ENCODE measurements at regions not wholly inside any gene's neighbourhood (a gene's known extent, or its start where the extent isn't known, plus 50 kb on each side); places are given as distances from the start of the nearest gene placed in this dataset.

DNA sequence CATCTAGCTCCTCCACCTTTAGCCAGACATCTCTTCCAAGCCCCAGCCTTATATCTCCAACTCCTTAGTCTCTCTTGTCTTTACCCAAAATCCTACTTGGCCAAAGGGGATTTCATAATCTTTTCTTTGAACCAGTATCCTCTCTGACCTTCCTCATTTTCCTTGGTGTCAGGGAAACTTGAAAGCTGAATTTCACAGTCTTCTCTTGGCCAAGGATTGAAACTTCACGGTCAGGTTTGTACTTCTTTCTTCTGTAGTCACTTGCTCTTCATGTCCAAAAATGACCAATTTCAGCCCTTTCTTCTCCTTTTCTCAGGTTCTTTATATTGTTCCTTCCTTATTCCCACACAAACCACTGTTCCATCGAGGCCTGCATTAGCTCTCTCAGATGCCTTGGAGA is 473.7 kb upstream of the KLF4 start:
- no peaks in the 10 kb centered on the region for H3K4me1 ChIP-seq (ENCODE audit: control insufficient read depth in 2 of 2, insufficient read depth in 2 of 2, low read length in 2 of 2)
- H3K27ac ChIP-seq (ENCODE audit: low read depth in 1 of 2, low read length in 1 of 2) = no peak overlapping the region
- WGBS = 67% methylated on average over 2 of the region's 2 CpGs
- DNase-seq (ENCODE audit: low read depth in 6 of 9, low spot score in 9 of 9) = no peak
- no peaks in the 10 kb centered on the region for H3K9me3 ChIP-seq (ENCODE audit: control insufficient read depth in 2 of 2, insufficient read depth in 1 of 2, low read length in 1 of 2)
- no peak overlapping the region for H3K4me3 ChIP-seq (ENCODE audit: low read length in 2 of 2)
- no peaks in the 10 kb centered on the region for H3K36me3 ChIP-seq (ENCODE audit: control insufficient read depth in 2 of 2, insufficient read depth in 2 of 2, low read length in 1 of 2)
- H3K27me3 ChIP-seq (ENCODE audit: control insufficient read depth in 2 of 2, insufficient read depth in 1 of 2, low read length in 1 of 2) = no peaks in the 10 kb centered on the region

DNA sequence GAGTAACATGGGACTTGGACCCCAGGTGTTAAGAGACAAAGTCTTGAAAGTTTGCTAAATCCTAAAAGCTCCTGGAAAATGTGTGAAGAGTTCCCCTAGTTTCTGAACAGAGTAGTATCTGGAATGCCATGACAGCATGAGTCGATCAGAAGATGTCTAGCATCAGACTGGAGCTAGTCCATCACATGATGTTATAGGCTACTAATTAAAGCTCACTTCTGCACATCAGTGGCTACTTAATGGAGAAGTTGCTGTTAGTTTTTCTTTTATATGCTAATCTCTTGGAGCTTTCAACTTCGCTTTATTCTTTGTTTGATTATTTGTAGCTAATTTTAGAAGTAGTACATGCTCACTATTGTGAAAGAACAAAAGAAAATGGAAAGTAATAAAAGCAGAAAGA is 471.3 kb upstream of the KLF4 start:
- Histone ChIP-seq H3K27ac (ENCODE audit: low read depth in 1 of 2, low read length in 1 of 2) (no peak overlapping the region), H3K9me3 (ENCODE audit: control insufficient read depth in 2 of 2, insufficient read depth in 1 of 2, low read length in 1 of 2) (no peaks in the 10 kb centered on the region), H3K27me3 (ENCODE audit: control insufficient read depth in 2 of 2, insufficient read depth in 1 of 2, low read length in 1 of 2) (no peaks in the 10 kb centered on the region), H3K36me3 (ENCODE audit: control insufficient read depth in 2 of 2, insufficient read depth in 2 of 2, low read length in 1 of 2) (no peaks in the 10 kb centered on the region), H3K4me1 (ENCODE audit: control insufficient read depth in 2 of 2, insufficient read depth in 2 of 2, low read length in 2 of 2) (no peaks in the 10 kb centered on the region), H3K4me3 (ENCODE audit: low read length in 2 of 2) (no peak overlapping the region)
- no peak for DNase-seq (ENCODE audit: low read depth in 6 of 9, low spot score in 9 of 9)
- 89% methylated on average over 2 of the region's 2 CpGs for WGBS

GRCh38 chr9:107954312-107954711 is 464.7 kb upstream of the KLF4 start:
- no peaks in the 10 kb centered on the region for H3K4me1 ChIP-seq (ENCODE audit: control insufficient read depth in 2 of 2, insufficient read depth in 2 of 2, low read length in 2 of 2)
- no peaks in the 10 kb centered on the region for H3K27me3 ChIP-seq (ENCODE audit: control insufficient read depth in 2 of 2, insufficient read depth in 1 of 2, low read length in 1 of 2)
- no peak overlapping the region for H3K27ac ChIP-seq (ENCODE audit: low read depth in 1 of 2, low read length in 1 of 2)
- H3K4me3 ChIP-seq (ENCODE audit: low read length in 2 of 2) = no peak overlapping the region
- H3K36me3 ChIP-seq (ENCODE audit: control insufficient read depth in 2 of 2, insufficient read depth in 2 of 2, low read length in 1 of 2) = no peaks in the 10 kb centered on the region
- no peaks in the 10 kb centered on the region for H3K9me3 ChIP-seq (ENCODE audit: control insufficient read depth in 2 of 2, insufficient read depth in 1 of 2, low read length in 1 of 2)
- no peak for DNase-seq (ENCODE audit: low read depth in 6 of 9, low spot score in 9 of 9)
- WGBS = 94% methylated on average over 6 of the region's 6 CpGs

DNA sequence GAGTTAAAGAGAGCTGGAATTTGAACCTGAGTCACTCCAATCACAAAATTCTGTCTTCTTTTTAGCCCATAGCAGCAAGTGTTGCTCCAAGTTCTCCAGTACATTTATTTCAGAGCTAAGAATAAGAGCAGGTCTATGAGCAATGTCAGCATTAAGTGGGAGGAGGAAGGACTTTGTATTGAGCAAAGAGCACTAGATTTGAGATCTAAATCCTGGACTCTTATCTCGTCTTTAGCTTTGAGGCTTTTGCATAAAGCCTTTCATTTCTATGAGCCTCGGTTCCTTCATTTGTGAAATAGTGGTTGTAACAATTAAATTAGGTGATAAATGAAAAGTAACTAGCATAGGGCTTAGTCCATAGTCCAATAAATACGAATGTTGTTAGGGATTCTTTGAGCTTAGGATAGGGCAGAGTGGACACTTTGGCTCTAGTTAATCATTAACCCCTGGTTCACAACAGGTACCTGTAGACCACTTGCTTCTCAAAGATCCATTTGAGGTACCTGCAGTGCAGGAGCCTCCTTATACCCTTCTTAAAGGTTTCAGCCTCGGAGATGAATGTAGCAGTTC is 464.1 kb upstream of the KLF4 start:
- Histone ChIP-seq H3K36me3 (ENCODE audit: control insufficient read depth in 2 of 2, insufficient read depth in 2 of 2, low read length in 1 of 2) (no peaks in the 10 kb centered on the region), H3K4me1 (ENCODE audit: control insufficient read depth in 2 of 2, insufficient read depth in 2 of 2, low read length in 2 of 2) (no peaks in the 10 kb centered on the region), H3K4me3 (ENCODE audit: low read length in 2 of 2) (no peak overlapping the region), H3K9me3 (ENCODE audit: control insufficient read depth in 2 of 2, insufficient read depth in 1 of 2, low read length in 1 of 2) (no peaks in the 10 kb centered on the region), H3K27me3 (ENCODE audit: control insufficient read depth in 2 of 2, insufficient read depth in 1 of 2, low read length in 1 of 2) (no peaks in the 10 kb centered on the region), H3K27ac (ENCODE audit: low read depth in 1 of 2, low read length in 1 of 2) (no peak overlapping the region)
- 88% methylated on average over 4 of the region's 4 CpGs for WGBS
- no peak for DNase-seq (ENCODE audit: low read depth in 6 of 9, low spot score in 9 of 9)

- Histone ChIP-seq H3K9me3 (ENCODE audit: control insufficient read depth in 2 of 2, insufficient read depth in 1 of 2, low read length in 1 of 2) (no peaks in the 10 kb centered on the region), H3K27me3 (ENCODE audit: control insufficient read depth in 2 of 2, insufficient read depth in 1 of 2, low read length in 1 of 2) (no peaks in the 10 kb centered on the region), H3K36me3 (ENCODE audit: control insufficient read depth in 2 of 2, insufficient read depth in 2 of 2, low read length in 1 of 2) (no peaks in the 10 kb centered on the region), H3K4me1 (ENCODE audit: control insufficient read depth in 2 of 2, insufficient read depth in 2 of 2, low read length in 2 of 2) (no peaks in the 10 kb centered on the region), H3K4me3 (ENCODE audit: low read length in 2 of 2) (no peak overlapping the region), H3K27ac (ENCODE audit: low read depth in 1 of 2, low read length in 1 of 2) (no peak overlapping the region)
- no peak for DNase-seq (ENCODE audit: low read depth in 6 of 9, low spot score in 9 of 9)
- 94% methylated on average over 1 of the region's 1 CpG for WGBS
These were observed 463.2 kb upstream of the KLF4 start for GRCh38 chr9:107952773-107953172.

GRCh38 chr9:107951511-107951910 is 461.9 kb upstream of the KLF4 start:
- H3K36me3 ChIP-seq (ENCODE audit: control insufficient read depth in 2 of 2, insufficient read depth in 2 of 2, low read length in 1 of 2) = no peaks in the 10 kb centered on the region
- no peaks in the 10 kb centered on the region for H3K4me1 ChIP-seq (ENCODE audit: control insufficient read depth in 2 of 2, insufficient read depth in 2 of 2, low read length in 2 of 2)
- H3K4me3 ChIP-seq (ENCODE audit: low read length in 2 of 2) = no peak overlapping the region
- H3K9me3 ChIP-seq (ENCODE audit: control insufficient read depth in 2 of 2, insufficient read depth in 1 of 2, low read length in 1 of 2) = no peaks in the 10 kb centered on the region
- WGBS = 94% methylated on average over 2 of the region's 2 CpGs
- DNase-seq (ENCODE audit: low read depth in 6 of 9, low spot score in 9 of 9) = no peak
- H3K27me3 ChIP-seq (ENCODE audit: control insufficient read depth in 2 of 2, insufficient read depth in 1 of 2, low read length in 1 of 2) = no peaks in the 10 kb centered on the region
- no peak overlapping the region for H3K27ac ChIP-seq (ENCODE audit: low read depth in 1 of 2, low read length in 1 of 2)

DNA sequence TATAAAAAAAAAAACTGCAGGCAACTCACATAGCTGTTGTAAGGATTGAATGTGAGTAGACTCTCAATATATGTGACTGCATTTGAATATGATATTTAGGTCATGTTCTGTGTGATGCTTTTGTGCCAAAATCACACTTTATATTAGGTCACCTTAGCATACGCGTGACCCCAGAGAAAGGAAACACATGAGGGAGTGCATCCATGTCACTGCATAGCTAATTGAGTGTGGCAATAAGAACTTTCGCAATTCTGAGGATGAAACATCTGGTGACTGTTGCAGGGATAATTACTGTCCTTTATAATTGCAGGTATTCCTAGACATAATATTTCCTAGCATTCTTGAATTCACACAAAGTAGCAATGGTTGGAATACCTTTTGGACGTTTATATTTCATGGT is 459.5 kb upstream of the KLF4 start:
- 86% methylated on average over 4 of the region's 4 CpGs for WGBS
- Histone ChIP-seq H3K4me1 (ENCODE audit: control insufficient read depth in 2 of 2, insufficient read depth in 2 of 2, low read length in 2 of 2) (no peaks in the 10 kb centered on the region), H3K9me3 (ENCODE audit: control insufficient read depth in 2 of 2, insufficient read depth in 1 of 2, low read length in 1 of 2) (no peaks in the 10 kb centered on the region), H3K27me3 (ENCODE audit: control insufficient read depth in 2 of 2, insufficient read depth in 1 of 2, low read length in 1 of 2) (no peaks in the 10 kb centered on the region), H3K4me3 (ENCODE audit: low read length in 2 of 2) (no peak overlapping the region), H3K27ac (ENCODE audit: low read depth in 1 of 2, low read length in 1 of 2) (no peak overlapping the region), H3K36me3 (ENCODE audit: control insufficient read depth in 2 of 2, insufficient read depth in 2 of 2, low read length in 1 of 2) (no peaks in the 10 kb centered on the region)
- DNase-seq (ENCODE audit: low read depth in 6 of 9, low spot score in 9 of 9) = no peak

GRCh38 chr9:107948601-107949000 is 459.0 kb upstream of the KLF4 start:
- Histone ChIP-seq H3K4me3 (ENCODE audit: low read length in 2 of 2) (no peak overlapping the region), H3K9me3 (ENCODE audit: control insufficient read depth in 2 of 2, insufficient read depth in 1 of 2, low read length in 1 of 2) (no peaks in the 10 kb centered on the region), H3K27me3 (ENCODE audit: control insufficient read depth in 2 of 2, insufficient read depth in 1 of 2, low read length in 1 of 2) (no peaks in the 10 kb centered on the region), H3K4me1 (ENCODE audit: control insufficient read depth in 2 of 2, insufficient read depth in 2 of 2, low read length in 2 of 2) (no peaks in the 10 kb centered on the region), H3K36me3 (ENCODE audit: control insufficient read depth in 2 of 2, insufficient read depth in 2 of 2, low read length in 1 of 2) (no peaks in the 10 kb centered on the region), H3K27ac (ENCODE audit: low read depth in 1 of 2, low read length in 1 of 2) (no peak overlapping the region)
- no peak for DNase-seq (ENCODE audit: low read depth in 6 of 9, low spot score in 9 of 9)
- WGBS = 96% methylated on average over 2 of the region's 2 CpGs

DNA sequence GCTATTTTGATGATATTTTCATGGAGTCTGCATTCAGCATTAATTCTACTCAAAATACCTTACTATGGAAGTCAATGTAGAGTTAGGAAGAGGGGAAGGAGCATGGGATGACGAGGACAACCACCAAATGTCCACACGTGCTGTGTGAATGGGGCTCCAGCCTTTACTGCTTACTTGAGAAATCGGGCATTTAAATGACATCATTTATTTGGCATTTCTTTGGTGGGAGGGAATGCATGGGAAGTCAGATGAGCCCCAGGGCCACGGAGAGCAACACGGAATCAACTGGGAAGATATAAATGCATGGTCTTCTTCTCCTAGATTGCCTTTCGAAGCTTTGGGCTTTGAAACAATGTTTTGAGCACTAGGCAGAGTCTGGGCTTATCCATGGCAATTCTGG is 458.5 kb upstream of the KLF4 start:
- no peaks in the 10 kb centered on the region for H3K27me3 ChIP-seq (ENCODE audit: control insufficient read depth in 2 of 2, insufficient read depth in 1 of 2, low read length in 1 of 2)
- no peak for DNase-seq (ENCODE audit: low read depth in 6 of 9, low spot score in 9 of 9)
- WGBS = 89% methylated on average over 6 of the region's 6 CpGs
- no peaks in the 10 kb centered on the region for H3K9me3 ChIP-seq (ENCODE audit: control insufficient read depth in 2 of 2, insufficient read depth in 1 of 2, low read length in 1 of 2)
- H3K36me3 ChIP-seq (ENCODE audit: control insufficient read depth in 2 of 2, insufficient read depth in 2 of 2, low read length in 1 of 2) = no peaks in the 10 kb centered on the region
- no peak overlapping the region for H3K4me3 ChIP-seq (ENCODE audit: low read length in 2 of 2)
- no peak overlapping the region for H3K27ac ChIP-seq (ENCODE audit: low read depth in 1 of 2, low read length in 1 of 2)
- H3K4me1 ChIP-seq (ENCODE audit: control insufficient read depth in 2 of 2, insufficient read depth in 2 of 2, low read length in 2 of 2) = no peaks in the 10 kb centered on the region
